IMR-90 (cell line): ENCODE measurements at regions not wholly inside any gene's neighbourhood (a gene's known extent, or its start where the extent isn't known, plus 50 kb on each side); places are given as distances from the start of the nearest gene placed in this dataset.

ENCODE experiments used
- CEBPB ChIP-seq: IDR thresholded peaks from 2 replicates; pipeline ENCODE4 v1.6.1; 2012; ENCODE audit warnings: low read depth, low read length, improper control_type of control experiment
- MXI1 ChIP-seq: IDR thresholded peaks from 2 replicates; pipeline ENCODE4 v1.6.1; 2012; ENCODE audit warnings: low read depth, mild to moderate bottlenecking, low read length, moderate library complexity, borderline replicate concordance
- NFE2L2 ChIP-seq: fragments of 150-350 bp; IDR thresholded peaks from 2 replicates; pipeline ENCODE4 v1.6.1; 2016; ENCODE audit warnings: low read depth, mild to moderate bottlenecking, low read length
- POLR2A ChIP-seq: IDR thresholded peaks from 2 replicates; pipeline ENCODE4 v1.6.1; 2012; ENCODE audit warnings: mild to moderate bottlenecking, low read depth, low read length
- RAD21 ChIP-seq: IDR thresholded peaks from 2 replicates; pipeline ENCODE4 v1.6.1; 2012; ENCODE audit warnings: low read length, improper control_type of control experiment
- TF ChIP-seq, protein P1 (sequence below): conservative IDR thresholded peaks from 2 replicates; pipeline ENCODE4 v1.5.1; 2012; ENCODE audit warnings: mild to moderate bottlenecking, low read depth, low read length, improper control_type of control experiment
- TF ChIP-seq, protein P2 (sequence below): fragments of 150-350 bp; IDR thresholded peaks from 2 replicates; pipeline ENCODE4 v1.6.1; 2016; ENCODE audit warnings: low read depth, mild to moderate bottlenecking, low read length, moderate library complexity, borderline replicate concordance

DNA sequence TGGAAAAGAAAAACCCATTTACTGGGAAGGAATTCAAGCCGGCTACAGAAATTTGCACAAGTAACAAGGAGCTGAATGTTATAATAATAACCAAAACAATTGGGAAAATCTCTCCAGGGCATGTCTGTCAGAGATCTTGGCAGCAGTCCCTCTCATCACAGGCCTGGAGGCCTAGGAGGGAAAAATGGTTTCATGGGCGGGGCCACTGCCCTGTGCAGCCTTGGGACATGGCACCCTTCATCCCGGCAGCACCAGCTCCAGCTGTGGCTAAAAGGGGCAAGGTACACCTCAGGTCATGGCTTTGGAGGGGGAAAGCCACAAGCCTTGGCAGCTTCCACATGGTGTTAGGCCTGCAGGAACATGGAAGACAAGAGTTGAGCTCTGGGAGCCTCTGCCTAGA lies 513.1 kb upstream of the CNKSR2 start:
- TF ChIP-seq, protein P1, sequence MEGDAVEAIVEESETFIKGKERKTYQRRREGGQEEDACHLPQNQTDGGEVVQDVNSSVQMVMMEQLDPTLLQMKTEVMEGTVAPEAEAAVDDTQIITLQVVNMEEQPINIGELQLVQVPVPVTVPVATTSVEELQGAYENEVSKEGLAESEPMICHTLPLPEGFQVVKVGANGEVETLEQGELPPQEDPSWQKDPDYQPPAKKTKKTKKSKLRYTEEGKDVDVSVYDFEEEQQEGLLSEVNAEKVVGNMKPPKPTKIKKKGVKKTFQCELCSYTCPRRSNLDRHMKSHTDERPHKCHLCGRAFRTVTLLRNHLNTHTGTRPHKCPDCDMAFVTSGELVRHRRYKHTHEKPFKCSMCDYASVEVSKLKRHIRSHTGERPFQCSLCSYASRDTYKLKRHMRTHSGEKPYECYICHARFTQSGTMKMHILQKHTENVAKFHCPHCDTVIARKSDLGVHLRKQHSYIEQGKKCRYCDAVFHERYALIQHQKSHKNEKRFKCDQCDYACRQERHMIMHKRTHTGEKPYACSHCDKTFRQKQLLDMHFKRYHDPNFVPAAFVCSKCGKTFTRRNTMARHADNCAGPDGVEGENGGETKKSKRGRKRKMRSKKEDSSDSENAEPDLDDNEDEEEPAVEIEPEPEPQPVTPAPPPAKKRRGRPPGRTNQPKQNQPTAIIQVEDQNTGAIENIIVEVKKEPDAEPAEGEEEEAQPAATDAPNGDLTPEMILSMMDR, result no peak
- TF ChIP-seq POLR2A (no peak), CEBPB (no peak), MXI1 (no peak), NFE2L2 (no peak), RAD21 (no peak)
- TF ChIP-seq, protein P2, sequence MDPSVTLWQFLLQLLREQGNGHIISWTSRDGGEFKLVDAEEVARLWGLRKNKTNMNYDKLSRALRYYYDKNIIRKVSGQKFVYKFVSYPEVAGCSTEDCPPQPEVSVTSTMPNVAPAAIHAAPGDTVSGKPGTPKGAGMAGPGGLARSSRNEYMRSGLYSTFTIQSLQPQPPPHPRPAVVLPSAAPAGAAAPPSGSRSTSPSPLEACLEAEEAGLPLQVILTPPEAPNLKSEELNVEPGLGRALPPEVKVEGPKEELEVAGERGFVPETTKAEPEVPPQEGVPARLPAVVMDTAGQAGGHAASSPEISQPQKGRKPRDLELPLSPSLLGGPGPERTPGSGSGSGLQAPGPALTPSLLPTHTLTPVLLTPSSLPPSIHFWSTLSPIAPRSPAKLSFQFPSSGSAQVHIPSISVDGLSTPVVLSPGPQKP, result no peak
